IPS-18a (cell line): ENCODE measurements at regions not wholly inside any gene's neighbourhood (a gene's known extent, or its start where the extent isn't known, plus 50 kb on each side); places are given as distances from the start of the nearest gene placed in this dataset.

ENCODE experiments used
- H3K27ac ChIP-seq: one replicate; pipeline ENCODE4 v1.5.1; 2013; ENCODE audit warnings: low read length
- H3K27me3 ChIP-seq: one replicate; pipeline ENCODE4 v1.6.1; 2013; ENCODE audit warnings: mild to moderate bottlenecking, low read length; ENCODE audit not compliant: control insufficient read depth, insufficient read depth
- H3K36me3 ChIP-seq: one replicate; pipeline ENCODE4 v1.6.1; 2013; ENCODE audit warnings: low read depth, low read length; ENCODE audit not compliant: control insufficient read depth
- H3K4me1 ChIP-seq: one replicate; pipeline ENCODE4 v1.6.1; 2013; ENCODE audit warnings: low read depth, low read length; ENCODE audit not compliant: control insufficient read depth
- H3K4me3 ChIP-seq: one replicate; pipeline ENCODE4 v1.5.1; 2013; ENCODE audit warnings: low read length
- H3K9ac ChIP-seq: one replicate; pipeline ENCODE4 v1.6.1; 2013; ENCODE audit warnings: mild to moderate bottlenecking, low read length, moderate library complexity
- H3K9me3 ChIP-seq: one replicate; pipeline ENCODE4 v1.6.1; 2013; ENCODE audit warnings: low read depth, low read length; ENCODE audit not compliant: control insufficient read depth

GRCh38 chr1:218965821-218966220 lies 207.9 kb upstream of the LYPLAL1 start:
- H3K27me3 ChIP-seq, result no peaks in the 10 kb centered on the region
- H3K4me3 ChIP-seq, result no peak overlapping the region
- H3K27ac ChIP-seq, result no peak overlapping the region
- no peaks in the 10 kb centered on the region for H3K36me3 ChIP-seq
- no peaks in the 10 kb centered on the region for H3K4me1 ChIP-seq
- H3K9ac ChIP-seq, result no peak overlapping the region
- H3K9me3 ChIP-seq, result no peaks in the 10 kb centered on the region

- Histone ChIP-seq H3K4me1 (no peaks in the 10 kb centered on the region), H3K4me3 (no peak overlapping the region)
Measured at GRCh38 chr1:218967254-218967653, 206.4 kb upstream of the LYPLAL1 start.

GRCh38 chr1:218967836-218968235 lies 205.8 kb upstream of the LYPLAL1 start:
- no peaks in the 10 kb centered on the region for H3K27me3 ChIP-seq
- H3K36me3 ChIP-seq, result no peaks in the 10 kb centered on the region
- no peak overlapping the region for H3K27ac ChIP-seq
- H3K9ac ChIP-seq, result no peak overlapping the region
- no peak overlapping the region for H3K4me3 ChIP-seq
- peaks cover 3% of the 10 kb centered on the region for H3K9me3 ChIP-seq
- H3K4me1 ChIP-seq, result no peaks in the 10 kb centered on the region

More at GRCh38 chr1:218967254-218967653, 206.4 kb upstream of the LYPLAL1 start:
- Histone ChIP-seq H3K9me3 (no peaks in the 10 kb centered on the region), H3K9ac (no peak overlapping the region), H3K36me3 (no peaks in the 10 kb centered on the region), H3K27me3 (no peaks in the 10 kb centered on the region), H3K27ac (no peak overlapping the region)

- no peak overlapping the region for H3K4me3 ChIP-seq
- H3K4me1 ChIP-seq, result no peaks in the 10 kb centered on the region
- H3K27me3 ChIP-seq, result no peaks in the 10 kb centered on the region
- H3K9me3 ChIP-seq, result peaks cover 7% of the 10 kb centered on the region
- H3K27ac ChIP-seq, result no peak overlapping the region
- no peak overlapping the region for H3K9ac ChIP-seq
- no peaks in the 10 kb centered on the region for H3K36me3 ChIP-seq
Measured at GRCh38 chr1:218969006-218969405, 204.7 kb upstream of the LYPLAL1 start.

- H3K4me1 ChIP-seq, result no peaks in the 10 kb centered on the region
- peaks cover 7% of the 10 kb centered on the region for H3K9me3 ChIP-seq
- no peak overlapping the region for H3K9ac ChIP-seq
- H3K36me3 ChIP-seq, result no peaks in the 10 kb centered on the region
- no peak overlapping the region for H3K4me3 ChIP-seq
- no peaks in the 10 kb centered on the region for H3K27me3 ChIP-seq
- no peak overlapping the region for H3K27ac ChIP-seq
Measured at GRCh38 chr1:218970397-218970990, 203.2 kb upstream of the LYPLAL1 start.

GRCh38 chr1:218971156-218971555 lies 202.5 kb upstream of the LYPLAL1 start:
- H3K27me3 ChIP-seq, result no peaks in the 10 kb centered on the region
- no peak overlapping the region for H3K4me3 ChIP-seq
- no peaks in the 10 kb centered on the region for H3K4me1 ChIP-seq
- H3K36me3 ChIP-seq, result no peaks in the 10 kb centered on the region
- peaks cover 7% of the 10 kb centered on the region for H3K9me3 ChIP-seq
- H3K9ac ChIP-seq, result no peak overlapping the region
- no peak overlapping the region for H3K27ac ChIP-seq

- H3K27ac ChIP-seq, result no peak overlapping the region
- no peaks in the 10 kb centered on the region for H3K4me1 ChIP-seq
- H3K36me3 ChIP-seq, result no peaks in the 10 kb centered on the region
- no peaks in the 10 kb centered on the region for H3K27me3 ChIP-seq
- H3K4me3 ChIP-seq, result no peak overlapping the region
- no peaks in the 10 kb centered on the region for H3K9me3 ChIP-seq
- H3K9ac ChIP-seq, result no peak overlapping the region
Measured at GRCh38 chr1:218980881-218981280, 192.8 kb upstream of the LYPLAL1 start.

- no peak overlapping the region for H3K27ac ChIP-seq
- no peaks in the 10 kb centered on the region for H3K36me3 ChIP-seq
- H3K4me1 ChIP-seq, result no peaks in the 10 kb centered on the region
- no peaks in the 10 kb centered on the region for H3K9me3 ChIP-seq
- H3K9ac ChIP-seq, result no peak overlapping the region
- no peaks in the 10 kb centered on the region for H3K27me3 ChIP-seq
- H3K4me3 ChIP-seq, result no peak overlapping the region
Measured at GRCh38 chr1:218982482-218982881, 191.2 kb upstream of the LYPLAL1 start.

- H3K27me3 ChIP-seq, result no peaks in the 10 kb centered on the region
- H3K4me3 ChIP-seq, result no peak overlapping the region
- H3K4me1 ChIP-seq, result no peaks in the 10 kb centered on the region
- H3K9ac ChIP-seq, result no peak overlapping the region
- H3K9me3 ChIP-seq, result no peaks in the 10 kb centered on the region
- H3K36me3 ChIP-seq, result no peaks in the 10 kb centered on the region
- H3K27ac ChIP-seq, result no peak overlapping the region
Measured at GRCh38 chr1:218983433-218983832, 190.2 kb upstream of the LYPLAL1 start.

GRCh38 chr1:218983848-218984247 lies 189.8 kb upstream of the LYPLAL1 start:
- no peaks in the 10 kb centered on the region for H3K36me3 ChIP-seq
- no peak overlapping the region for H3K27ac ChIP-seq

GRCh38 chr1:218985424-218985984 lies 188.2 kb upstream of the LYPLAL1 start:
- H3K27me3 ChIP-seq, result no peaks in the 10 kb centered on the region
- no peaks in the 10 kb centered on the region for H3K9me3 ChIP-seq
- no peaks in the 10 kb centered on the region for H3K4me1 ChIP-seq
- no peak overlapping the region for H3K9ac ChIP-seq
- H3K27ac ChIP-seq, result no peak overlapping the region
- H3K4me3 ChIP-seq, result no peak overlapping the region
- no peaks in the 10 kb centered on the region for H3K36me3 ChIP-seq

More at GRCh38 chr1:218983848-218984247, 189.8 kb upstream of the LYPLAL1 start:
- Histone ChIP-seq H3K4me3 (no peak overlapping the region), H3K9ac (no peak overlapping the region), H3K9me3 (no peaks in the 10 kb centered on the region), H3K4me1 (no peaks in the 10 kb centered on the region), H3K27me3 (no peaks in the 10 kb centered on the region)

GRCh38 chr1:218986816-218987215 lies 186.9 kb upstream of the LYPLAL1 start:
- Histone ChIP-seq H3K36me3 (no peaks in the 10 kb centered on the region), H3K4me3 (no peak overlapping the region), H3K9me3 (no peaks in the 10 kb centered on the region), H3K4me1 (no peaks in the 10 kb centered on the region), H3K9ac (no peak overlapping the region), H3K27me3 (no peaks in the 10 kb centered on the region), H3K27ac (no peak overlapping the region)
